Breast epithelium (tissue), 3 donors: ENCODE measurements at regions not wholly inside any gene's neighbourhood (a gene's known extent, or its start where the extent isn't known, plus 50 kb on each side); places are given as distances from the start of the nearest gene placed in this dataset.

Experiments
- POLR2A ChIP-seq: fragments of 450-650 bp; IDR thresholded peaks from one replicate; pipeline ENCODE4 v1.6.1; 2016; ENCODE audit warnings: antibody characterized with exemption, mild to moderate bottlenecking, moderate library complexity
- POLR2AphosphoS5 ChIP-seq, 3 donors: sonication (generic); formaldehyde crosslinking; IDR thresholded peaks; one replicate each; pipeline ENCODE4 v1.6.1; 2017; ENCODE audit warnings: antibody characterized with exemption in 3 of 3
- TF ChIP-seq, protein P1 (sequence below), 3 donors: fragments of 450-650 bp; IDR thresholded peaks; one replicate each; pipeline ENCODE4 v1.5.1; 2016 to 2017; ENCODE audit warnings: antibody characterized with exemption in 3 of 3, mild to moderate bottlenecking in 3 of 3, moderate library complexity in 3 of 3

DNA sequence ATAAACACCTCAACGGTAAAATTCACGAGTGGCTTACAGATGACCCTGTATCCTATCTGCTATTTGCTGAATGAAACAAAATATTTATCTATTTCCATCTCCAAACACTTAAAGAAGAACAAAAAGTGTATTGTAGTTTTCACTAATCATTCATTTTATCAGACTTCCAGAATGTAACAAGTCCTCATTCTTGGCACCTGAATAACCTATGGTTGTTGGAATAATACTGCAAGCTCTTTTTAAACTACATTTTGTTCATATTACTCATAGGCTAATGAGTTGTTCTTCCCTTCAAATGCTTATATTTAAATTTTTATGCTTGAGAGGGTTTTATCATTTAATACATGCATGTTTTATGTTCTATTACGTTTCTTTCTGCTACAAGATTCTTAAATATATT, 1434.1 kb downstream of the SI start:
- no peak for TF ChIP-seq POLR2AphosphoS5 (IDR thresholded peaks at IDR 0.05)
- no peak for TF ChIP-seq POLR2A
- TF ChIP-seq, protein P1, sequence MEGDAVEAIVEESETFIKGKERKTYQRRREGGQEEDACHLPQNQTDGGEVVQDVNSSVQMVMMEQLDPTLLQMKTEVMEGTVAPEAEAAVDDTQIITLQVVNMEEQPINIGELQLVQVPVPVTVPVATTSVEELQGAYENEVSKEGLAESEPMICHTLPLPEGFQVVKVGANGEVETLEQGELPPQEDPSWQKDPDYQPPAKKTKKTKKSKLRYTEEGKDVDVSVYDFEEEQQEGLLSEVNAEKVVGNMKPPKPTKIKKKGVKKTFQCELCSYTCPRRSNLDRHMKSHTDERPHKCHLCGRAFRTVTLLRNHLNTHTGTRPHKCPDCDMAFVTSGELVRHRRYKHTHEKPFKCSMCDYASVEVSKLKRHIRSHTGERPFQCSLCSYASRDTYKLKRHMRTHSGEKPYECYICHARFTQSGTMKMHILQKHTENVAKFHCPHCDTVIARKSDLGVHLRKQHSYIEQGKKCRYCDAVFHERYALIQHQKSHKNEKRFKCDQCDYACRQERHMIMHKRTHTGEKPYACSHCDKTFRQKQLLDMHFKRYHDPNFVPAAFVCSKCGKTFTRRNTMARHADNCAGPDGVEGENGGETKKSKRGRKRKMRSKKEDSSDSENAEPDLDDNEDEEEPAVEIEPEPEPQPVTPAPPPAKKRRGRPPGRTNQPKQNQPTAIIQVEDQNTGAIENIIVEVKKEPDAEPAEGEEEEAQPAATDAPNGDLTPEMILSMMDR (IDR thresholded peaks at IDR 0.05): no peak
